ENCODE measurements at regions not wholly inside any gene's neighbourhood (a gene's known extent, or its start where the extent isn't known, plus 50 kb on each side); places are given as distances from the start of the nearest gene placed in this dataset.

GRCh38 chr3:150348500-150348899, 59.6 kb upstream of the TSC22D2 start:
- TF ChIP-seq CTCF (IDR thresholded peaks at IDR 0.05; ENCODE audit: insufficient read depth, low read length, poor library complexity, severe bottlenecking) (no peak), EZH2phosphoT487 (conservative IDR thresholded peaks at IDR 0.05; ENCODE audit: low read length) (no peak)
